Small intestine (tissue), 7 donors: ENCODE measurements at regions not wholly inside any gene's neighbourhood (a gene's known extent, or its start where the extent isn't known, plus 50 kb on each side); places are given as distances from the start of the nearest gene placed in this dataset.

Source experiments
- DNase-seq, 2 donors: peaks; one replicate each; pipeline versions ENCODE4 v3.0.0 to v3.0.0-alpha.2; 2013
- FAIRE-seq: peaks from 2 replicates; lab custom pipeline; 2012; peaks lifted over from hg19 to GRCh38; lab: Jason Lieb, UNC
- H3K27ac ChIP-seq, 3 donors: one replicate each; pipeline ENCODE4 v1.5.1; 2013; ENCODE audit warnings: low read length in 2 of 3, mild to moderate bottlenecking in 2 of 3, control low read depth in 1 of 3, inconsistent platforms in 1 of 3, low read depth in 1 of 3, moderate library complexity in 1 of 3
- H3K27me3 ChIP-seq, 3 donors: one replicate each; pipeline ENCODE4 v1.6.1; 2013; ENCODE audit warnings: low read length in 3 of 3, inconsistent platforms in 1 of 3; ENCODE audit not compliant: control insufficient read depth in 3 of 3, insufficient read depth in 3 of 3
- H3K36me3 ChIP-seq, 3 donors: one replicate each; pipeline ENCODE4 v1.6.1; 2013; ENCODE audit warnings: low read length in 3 of 3, inconsistent platforms in 1 of 3, low read depth in 1 of 3, mild to moderate bottlenecking in 1 of 3, moderate library complexity in 1 of 3; ENCODE audit not compliant: control insufficient read depth in 3 of 3, insufficient read depth in 2 of 3
- H3K4me1 ChIP-seq, 3 donors: one replicate each; pipeline ENCODE4 v1.6.1; 2013; ENCODE audit warnings: low read length in 2 of 3, inconsistent platforms in 1 of 3, low read depth in 1 of 3, mild to moderate bottlenecking in 1 of 3, moderate library complexity in 1 of 3; ENCODE audit not compliant: control insufficient read depth in 3 of 3, insufficient read depth in 2 of 3
- H3K4me3 ChIP-seq, 3 donors: one replicate each; pipeline ENCODE4 v1.5.1; 2013; ENCODE audit warnings: low read length in 3 of 3, control low read depth in 1 of 3, inconsistent platforms in 1 of 3, low read depth in 1 of 3, mild to moderate bottlenecking in 1 of 3, moderate library complexity in 1 of 3
- H3K9me3 ChIP-seq, 2 donors: one replicate each; pipeline ENCODE4 v1.6.1; 2013; ENCODE audit warnings: low read depth in 1 of 2, low read length in 1 of 2; ENCODE audit not compliant: control insufficient read depth in 2 of 2, insufficient read depth in 1 of 2
- WGBS, 3 donors: extraction: QIAGEN DNeasy Blood & Tissue Kit; methylation state at CpG; one replicate each; pipeline ENCODE4 v1.1.7; 2013; 5-methylcytosine and 5-hydroxymethylcytosine counted together
- donor health status: healthy with polysubstance abuse.
- donor health status: control.
- donor health status: control.
- donor health status: Bipolar disorder and iron deficiency.
- donor health status: healthy.

DNA sequence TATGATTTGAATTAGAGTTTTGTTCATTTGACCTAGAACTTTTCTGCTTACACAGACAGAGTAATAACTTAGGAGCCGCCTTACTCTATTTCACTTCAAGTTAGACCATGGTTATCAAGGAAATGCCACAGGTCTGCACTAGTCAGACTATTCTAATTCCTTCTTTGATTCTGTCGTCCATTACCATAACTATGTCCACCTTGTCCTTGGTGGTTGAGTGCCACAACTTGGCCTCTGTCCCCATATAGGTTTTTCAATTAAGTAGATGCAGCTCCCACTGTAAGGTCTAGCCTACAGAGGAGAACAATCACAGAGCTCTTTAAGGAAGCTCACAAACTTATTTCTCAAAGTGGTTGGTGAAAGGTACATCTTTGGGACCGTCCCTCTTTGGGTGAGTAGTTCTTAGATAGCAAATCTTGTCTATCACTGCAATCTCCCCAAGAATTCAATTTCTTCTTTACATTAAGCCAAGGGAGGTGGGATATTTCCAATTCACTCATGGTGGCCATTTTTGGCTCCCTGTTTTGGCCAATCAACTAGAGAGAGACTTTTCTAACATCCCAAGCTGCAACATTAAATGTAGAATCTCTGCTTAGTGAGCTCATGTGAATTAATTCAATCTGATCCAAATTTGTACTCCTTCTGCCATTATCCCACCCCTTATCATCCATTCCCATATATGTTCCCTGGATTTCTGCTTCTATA is 434.6 kb downstream of the ADAMTS20 start:
- FAIRE-seq (no peak), DNase-seq (no peak)
- no peak overlapping the region for H3K4me3 ChIP-seq
- H3K4me1 ChIP-seq, result no peaks in the 10 kb centered on the region
- H3K9me3 ChIP-seq, result no peaks in the 10 kb centered on the region
- WGBS, 3 donors, result 59% methylated on average over 3 of the region's 3 CpGs
- H3K36me3 ChIP-seq, result no peaks in the 10 kb centered on the region
- no peak overlapping the region for H3K27ac ChIP-seq
- no peaks in the 10 kb centered on the region for H3K27me3 ChIP-seq

DNA sequence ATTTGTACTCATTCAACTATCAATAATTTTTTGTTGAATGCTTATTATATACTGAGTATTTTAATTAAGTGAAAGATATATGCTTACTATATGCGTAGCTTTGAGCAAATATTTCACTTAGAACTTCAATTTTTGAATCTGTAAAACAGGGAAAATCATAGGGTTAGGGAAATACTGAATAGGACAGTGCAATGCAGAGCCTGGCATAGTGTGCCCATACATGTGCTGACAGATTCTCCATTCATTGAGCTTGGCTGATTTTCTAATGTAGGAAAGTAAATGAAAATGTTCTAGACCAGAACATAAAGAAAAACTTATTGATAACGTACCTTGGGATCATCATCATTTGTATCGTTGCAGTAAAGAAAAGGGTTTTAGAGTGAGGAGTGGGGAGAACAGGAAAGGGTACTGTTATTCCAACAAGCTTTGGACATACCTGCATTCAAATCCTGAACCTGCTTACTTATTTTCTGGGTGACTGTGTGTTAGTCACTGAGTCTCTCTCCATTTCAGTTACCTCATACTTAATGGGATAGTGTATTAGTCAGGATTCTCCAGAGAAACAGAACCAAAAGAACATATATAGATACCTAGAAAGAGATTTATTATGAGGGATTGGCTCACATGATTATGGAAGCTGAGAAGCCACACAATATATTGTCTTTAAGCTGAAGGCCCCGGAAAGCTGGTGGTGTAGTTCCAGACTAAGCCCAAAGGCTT is 436.4 kb downstream of the ADAMTS20 start:
- no peak overlapping the region for H3K4me3 ChIP-seq
- no peaks in the 10 kb centered on the region for H3K27me3 ChIP-seq
- WGBS, 3 donors, result 80 to 87% (median 86%) methylated on average over 4 of the region's 4 CpGs
- no peak overlapping the region for H3K27ac ChIP-seq
- FAIRE-seq (no peak), DNase-seq (no peak)
- H3K4me1 ChIP-seq, result no peaks in the 10 kb centered on the region
- H3K36me3 ChIP-seq, result no peaks in the 10 kb centered on the region
- H3K9me3 ChIP-seq, result no peaks in the 10 kb centered on the region

DNA sequence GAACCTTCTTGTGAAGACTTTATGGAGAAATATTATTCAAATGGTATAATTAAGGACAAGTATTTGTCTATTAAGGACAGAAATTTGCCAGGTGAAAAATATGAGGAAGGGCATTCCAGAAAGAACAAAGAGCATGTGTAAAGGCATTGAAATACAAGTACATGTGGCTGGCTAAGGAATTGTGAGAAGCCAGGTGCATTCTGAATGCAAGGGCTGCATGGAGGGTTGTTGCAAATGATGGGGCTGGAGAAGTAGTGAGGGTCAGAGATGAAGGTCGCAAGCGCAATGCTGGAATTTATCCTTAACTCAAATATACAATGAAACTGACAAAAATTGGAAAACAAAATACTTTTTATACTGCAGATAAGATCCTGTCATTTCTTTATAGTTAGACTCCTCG is 437.7 kb downstream of the ADAMTS20 start:
- Histone ChIP-seq H3K27me3 (no peaks in the 10 kb centered on the region), H3K4me3 (no peak overlapping the region), H3K4me1 (no peaks in the 10 kb centered on the region), H3K36me3 (no peaks in the 10 kb centered on the region), H3K9me3 (no peaks in the 10 kb centered on the region), H3K27ac (no peak overlapping the region)
- 71 to 91% (median 88%) methylated on average over 3 of the region's 3 CpGs for WGBS, 3 donors
- FAIRE-seq (no peak), DNase-seq (no peak)

- H3K4me3 ChIP-seq, result no peak overlapping the region
- no peaks in the 10 kb centered on the region for H3K4me1 ChIP-seq
- FAIRE-seq (no peak), DNase-seq (no peak)
- 68 to 78% (median 72%) methylated on average over 4 of the region's 4 CpGs for WGBS, 3 donors
- H3K27ac ChIP-seq, result no peak overlapping the region
- no peaks in the 10 kb centered on the region for H3K9me3 ChIP-seq
- no peaks in the 10 kb centered on the region for H3K27me3 ChIP-seq
- H3K36me3 ChIP-seq, result no peaks in the 10 kb centered on the region
These were observed 438.4 kb downstream of the ADAMTS20 start for GRCh38 chr12:43113616-43114015.

- no peaks in the 10 kb centered on the region for H3K36me3 ChIP-seq
- no peak for FAIRE-seq
- no peak for DNase-seq
- no peak overlapping the region for H3K4me3 ChIP-seq
- H3K9me3 ChIP-seq, result no peaks in the 10 kb centered on the region
- H3K27ac ChIP-seq, result no peak overlapping the region
- no peaks in the 10 kb centered on the region for H3K27me3 ChIP-seq
- H3K4me1 ChIP-seq, result no peaks in the 10 kb centered on the region
- WGBS, 3 donors, result 72 to 83% (median 79%) methylated on average over 2 of the region's 2 CpGs
These were observed 438.9 kb downstream of the ADAMTS20 start for GRCh38 chr12:43113135-43113534.

DNA sequence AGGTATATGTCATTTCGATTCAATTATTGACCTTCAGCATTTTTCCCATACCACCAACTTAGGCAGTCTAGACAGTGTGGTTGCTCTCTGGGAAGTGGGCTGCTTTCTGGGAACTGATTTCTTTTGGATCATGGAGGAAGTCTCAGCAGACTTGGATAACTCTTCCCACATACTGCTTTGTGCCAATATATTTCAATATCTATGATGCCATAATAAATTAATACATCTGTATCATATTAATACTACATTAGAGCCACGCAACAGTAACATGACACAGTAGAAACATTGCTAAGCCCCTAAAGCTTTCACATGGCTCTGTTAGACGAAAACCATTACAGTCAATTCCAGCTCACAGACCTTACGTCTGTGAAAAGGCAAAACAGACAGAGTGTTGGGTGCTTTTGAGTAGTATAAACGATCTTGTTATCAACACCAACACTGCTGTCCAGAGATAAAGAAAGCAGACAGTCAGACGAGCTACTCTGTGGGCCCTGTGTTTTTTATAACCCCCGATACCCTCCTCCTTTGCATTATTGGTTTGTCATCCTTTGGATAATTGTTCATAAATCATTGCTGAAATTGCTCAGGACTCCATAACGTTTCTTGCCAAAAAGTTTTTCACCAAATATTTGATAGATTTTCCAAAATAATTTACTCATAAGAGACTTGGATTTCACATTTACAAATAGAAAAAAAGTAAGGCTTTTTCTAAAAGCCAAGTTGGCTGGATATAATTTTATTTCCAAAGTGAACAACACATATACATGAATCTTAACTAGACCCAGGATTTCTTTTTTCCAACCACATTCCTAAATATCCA is 439.7 kb downstream of the ADAMTS20 start:
- Histone ChIP-seq H3K9me3 (no peaks in the 10 kb centered on the region), H3K4me3 (no peak overlapping the region), H3K36me3 (no peaks in the 10 kb centered on the region), H3K27me3 (no peaks in the 10 kb centered on the region), H3K27ac (no peak overlapping the region), H3K4me1 (no peaks in the 10 kb centered on the region)
- 54 to 62% (median 58%) methylated on average over 8 of the region's 8 CpGs for WGBS, 3 donors
- FAIRE-seq (no peak), DNase-seq (no peak)

- no peak for FAIRE-seq
- no peaks in the 10 kb centered on the region for H3K4me1 ChIP-seq
- WGBS, 3 donors, result 47 to 72% (median 60%) methylated on average over 6 of the region's 6 CpGs
These were observed 440.4 kb downstream of the ADAMTS20 start for GRCh38 chr12:43111608-43112007.

GRCh38 chr12:43109631-43110345 is 442.2 kb downstream of the ADAMTS20 start:
- Histone ChIP-seq H3K36me3 (no peaks in the 10 kb centered on the region), H3K27me3 (no peaks in the 10 kb centered on the region), H3K9me3 (no peaks in the 10 kb centered on the region), H3K27ac (no peak overlapping the region), H3K4me3 (no peak overlapping the region), H3K4me1 (no peaks in the 10 kb centered on the region)
- FAIRE-seq (no peak), DNase-seq (no peak)
- WGBS, 3 donors, result 54 to 78% (median 69%) methylated on average over 2 of the region's 2 CpGs

More at GRCh38 chr12:43111608-43112007, 440.4 kb downstream of the ADAMTS20 start:
- DNase-seq, result no peak
- Histone ChIP-seq H3K9me3 (no peaks in the 10 kb centered on the region), H3K27ac (no peak overlapping the region), H3K36me3 (no peaks in the 10 kb centered on the region), H3K4me3 (no peak overlapping the region), H3K27me3 (no peaks in the 10 kb centered on the region)
